ENCODE measurements at regions not wholly inside any gene's neighbourhood (a gene's known extent, or its start where the extent isn't known, plus 50 kb on each side); places are given as distances from the start of the nearest gene placed in this dataset.

DNA sequence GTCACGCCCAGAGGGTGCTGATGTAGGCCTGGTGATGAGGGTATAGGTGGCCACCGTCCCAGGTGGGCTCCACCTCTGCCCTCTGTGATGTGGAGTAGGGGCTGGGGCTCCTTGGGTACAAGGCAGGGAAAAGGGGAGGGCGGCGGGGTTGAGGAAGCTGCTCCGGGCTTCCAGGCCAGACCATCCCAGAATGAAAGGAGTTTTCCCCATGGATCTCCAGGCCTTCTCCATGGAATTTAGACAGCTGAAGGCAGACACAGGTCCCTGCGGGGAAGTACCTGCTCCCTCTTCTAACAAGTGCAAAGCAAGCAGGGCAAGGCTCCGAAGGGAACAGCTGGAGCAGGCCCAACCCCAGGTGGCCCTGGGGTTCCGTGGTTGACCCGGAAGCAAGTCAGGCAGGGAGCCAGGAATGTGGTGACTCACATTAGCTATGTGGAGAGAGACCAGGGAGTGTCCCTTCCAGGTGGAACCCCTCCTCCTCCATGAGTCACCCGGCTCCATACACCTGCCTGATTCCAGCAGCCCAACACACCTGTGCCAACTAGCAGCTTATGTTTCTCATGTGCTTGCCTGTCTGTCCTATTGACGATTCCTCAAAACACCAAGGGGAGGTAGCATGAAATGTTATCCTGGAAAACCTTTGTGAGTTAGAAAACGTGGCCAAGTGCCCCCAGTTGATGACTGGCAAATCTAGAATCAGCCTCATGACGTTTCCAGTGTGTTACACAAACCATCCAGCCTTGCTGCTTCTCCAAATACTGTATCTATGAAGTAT lies 59.7 kb upstream of the SNX9 start (continued):
- TF ChIP-seq, protein P1, sequence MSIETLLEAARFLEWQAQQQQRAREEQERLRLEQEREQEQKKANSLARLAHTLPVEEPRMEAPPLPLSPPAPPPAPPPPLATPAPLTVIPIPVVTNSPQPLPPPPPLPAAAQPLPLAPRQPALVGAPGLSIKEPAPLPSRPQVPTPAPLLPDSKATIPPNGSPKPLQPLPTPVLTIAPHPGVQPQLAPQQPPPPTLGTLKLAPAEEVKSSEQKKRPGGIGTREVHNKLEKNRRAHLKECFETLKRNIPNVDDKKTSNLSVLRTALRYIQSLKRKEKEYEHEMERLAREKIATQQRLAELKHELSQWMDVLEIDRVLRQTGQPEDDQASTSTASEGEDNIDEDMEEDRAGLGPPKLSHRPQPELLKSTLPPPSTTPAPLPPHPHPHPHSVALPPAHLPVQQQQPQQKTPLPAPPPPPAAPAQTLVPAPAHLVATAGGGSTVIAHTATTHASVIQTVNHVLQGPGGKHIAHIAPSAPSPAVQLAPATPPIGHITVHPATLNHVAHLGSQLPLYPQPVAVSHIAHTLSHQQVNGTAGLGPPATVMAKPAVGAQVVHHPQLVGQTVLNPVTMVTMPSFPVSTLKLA (conservative IDR thresholded peaks at IDR 0.05): peak in 1 of 2 experiments; percentile 5; a peak in 1 of 4 replicates
- TF ChIP-seq BRF1 (IDR thresholded peaks at IDR 0.05; ENCODE audit: borderline replicate concordance, extremely low read depth, insufficient read length) (no peak), PHF21A (IDR thresholded peaks at IDR 0.05; ENCODE audit: borderline replicate concordance, low read depth) (no peak), CREB1 (IDR thresholded peaks at IDR 0.05) (no peak; the same call in 1 of the 2 replicates), CREB1 (CRISPR knock-in tag; IDR thresholded peaks at IDR 0.05) (peak; percentile 34; the same call in 1 of the 2 replicates), ZNF41 (CRISPR knock-in tag; conservative IDR thresholded peaks at IDR 0.05) (no peak), PRDM10 (IDR thresholded peaks at IDR 0.05; ENCODE audit: partially characterized antibody) (no peak), HSF4 (CRISPR knock-in tag; IDR thresholded peaks at IDR 0.05; ENCODE audit: borderline replicate concordance) (no peak), ARID1B (IDR thresholded peaks at IDR 0.05) (peak; percentile 84), SNRNP70 (optimal IDR thresholded peaks at IDR 0.05; ENCODE audit: low read depth, low read length) (no peak), ZBTB7A (IDR thresholded peaks at IDR 0.05; ENCODE audit: borderline replicate concordance, control insufficient read depth, low read depth, low read length) (peak; percentile 17; the same call in 1 of the 2 replicates), PML (IDR thresholded peaks at IDR 0.05; ENCODE audit: low read length) (no peak), PRMT5 (CRISPR knock-in tag; IDR thresholded peaks at IDR 0.05) (no peak), MLX (CRISPR knock-in tag; conservative IDR thresholded peaks at IDR 0.05) (no peak), PTBP1 (IDR thresholded peaks at IDR 0.05; ENCODE audit: low read depth, low read length) (no peak)
- TF ChIP-seq, protein P2, sequence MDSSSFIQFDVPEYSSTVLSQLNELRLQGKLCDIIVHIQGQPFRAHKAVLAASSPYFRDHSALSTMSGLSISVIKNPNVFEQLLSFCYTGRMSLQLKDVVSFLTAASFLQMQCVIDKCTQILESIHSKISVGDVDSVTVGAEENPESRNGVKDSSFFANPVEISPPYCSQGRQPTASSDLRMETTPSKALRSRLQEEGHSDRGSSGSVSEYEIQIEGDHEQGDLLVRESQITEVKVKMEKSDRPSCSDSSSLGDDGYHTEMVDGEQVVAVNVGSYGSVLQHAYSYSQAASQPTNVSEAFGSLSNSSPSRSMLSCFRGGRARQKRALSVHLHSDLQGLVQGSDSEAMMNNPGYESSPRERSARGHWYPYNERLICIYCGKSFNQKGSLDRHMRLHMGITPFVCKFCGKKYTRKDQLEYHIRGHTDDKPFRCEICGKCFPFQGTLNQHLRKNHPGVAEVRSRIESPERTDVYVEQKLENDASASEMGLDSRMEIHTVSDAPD (CRISPR knock-in tag; IDR thresholded peaks at IDR 0.05): no peak
- TF ChIP-seq, protein P3, sequence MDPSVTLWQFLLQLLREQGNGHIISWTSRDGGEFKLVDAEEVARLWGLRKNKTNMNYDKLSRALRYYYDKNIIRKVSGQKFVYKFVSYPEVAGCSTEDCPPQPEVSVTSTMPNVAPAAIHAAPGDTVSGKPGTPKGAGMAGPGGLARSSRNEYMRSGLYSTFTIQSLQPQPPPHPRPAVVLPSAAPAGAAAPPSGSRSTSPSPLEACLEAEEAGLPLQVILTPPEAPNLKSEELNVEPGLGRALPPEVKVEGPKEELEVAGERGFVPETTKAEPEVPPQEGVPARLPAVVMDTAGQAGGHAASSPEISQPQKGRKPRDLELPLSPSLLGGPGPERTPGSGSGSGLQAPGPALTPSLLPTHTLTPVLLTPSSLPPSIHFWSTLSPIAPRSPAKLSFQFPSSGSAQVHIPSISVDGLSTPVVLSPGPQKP (CRISPR knock-in tag; IDR thresholded peaks at IDR 0.05): no peak

Data from K562 (cell line).